Breast epithelium (tissue), 3 donors: ENCODE measurements at regions not wholly inside any gene's neighbourhood (a gene's known extent, or its start where the extent isn't known, plus 50 kb on each side); places are given as distances from the start of the nearest gene placed in this dataset.

ENCODE experiments used
- CTCF ChIP-seq, 3 donors: fragments of 450-650 bp; IDR thresholded peaks; one replicate each; pipeline ENCODE4 v1.5.1; 2016 to 2017; ENCODE audit warnings: antibody characterized with exemption in 3 of 3, mild to moderate bottlenecking in 3 of 3, moderate library complexity in 3 of 3
- POLR2A ChIP-seq: fragments of 450-650 bp; IDR thresholded peaks from one replicate; pipeline ENCODE4 v1.6.1; 2016; ENCODE audit warnings: antibody characterized with exemption, mild to moderate bottlenecking, moderate library complexity

- TF ChIP-seq CTCF (IDR thresholded peaks at IDR 0.05), result no peak
- no peak for TF ChIP-seq POLR2A
Measured at GRCh38 chr21:20735257-20735656, 263.0 kb upstream of the NCAM2 start.
